HG03196 (cell line): ENCODE measurements at regions not wholly inside any gene's neighbourhood (a gene's known extent, or its start where the extent isn't known, plus 50 kb on each side); places are given as distances from the start of the nearest gene placed in this dataset.

ENCODE experiments used
- ATAC-seq: cut with Tn5 transposase; IDR thresholded peaks from one replicate; pipeline ENCODE4 v1.9.1; 2021; ENCODE audit not compliant: unreplicated experiment

- ATAC-seq, result no peak
These were observed 80.2 kb upstream of the GPC1 start for GRCh38 chr2:240355001-240355891.

GRCh38 chr2:240355962-240356361, 79.5 kb upstream of the GPC1 start:
- ATAC-seq, result no peak

DNA sequence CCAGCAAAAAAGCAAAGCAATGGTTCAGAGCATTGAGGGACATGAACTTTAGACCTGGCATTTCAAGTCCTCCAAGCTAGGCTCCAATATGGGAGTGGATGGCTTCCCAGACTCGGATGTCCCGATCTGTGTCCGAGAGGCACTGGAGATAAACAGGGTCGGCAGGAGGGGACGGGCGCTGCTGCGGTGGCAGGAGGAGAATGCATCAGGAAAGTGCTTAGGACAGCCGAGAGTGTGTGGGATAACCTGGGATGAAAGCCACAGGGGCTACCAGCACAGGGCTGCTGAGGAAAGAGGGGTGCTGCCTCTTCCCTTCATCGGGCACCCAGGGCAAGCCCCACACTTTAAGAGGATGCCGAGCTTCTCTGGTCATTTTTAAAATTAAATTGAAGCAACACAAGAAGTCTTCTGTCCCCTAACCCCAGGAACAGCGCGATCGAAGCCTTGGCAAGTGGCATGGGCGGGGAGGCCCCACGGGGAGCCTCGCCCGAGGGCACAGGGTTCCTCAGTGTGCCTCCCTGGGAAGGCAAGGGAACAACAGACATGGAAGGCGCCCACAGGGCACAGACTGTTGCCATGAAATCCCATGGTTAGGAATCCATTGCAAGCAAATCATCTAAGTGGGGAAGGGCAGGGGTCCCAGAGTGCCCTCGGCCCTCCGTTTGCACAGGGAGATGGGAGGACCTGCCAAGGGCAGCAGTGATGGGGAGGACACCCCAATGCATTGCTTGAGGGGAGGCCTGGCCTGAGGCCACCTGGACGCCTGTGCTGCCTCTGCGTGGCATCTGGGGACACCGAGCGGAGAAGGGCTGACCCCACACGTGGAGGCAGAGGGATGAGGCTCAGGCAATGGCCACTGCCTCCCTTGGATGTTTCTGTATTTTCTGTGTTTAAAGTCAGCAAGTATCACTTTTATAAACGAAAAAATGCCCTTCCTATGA, 78.5 kb upstream of the GPC1 start:
- no peak for ATAC-seq

GRCh38 chr2:240357641-240358012, 77.8 kb upstream of the GPC1 start:
- ATAC-seq, result no peak

GRCh38 chr2:240358080-240358479, 77.4 kb upstream of the GPC1 start:
- no peak for ATAC-seq

DNA sequence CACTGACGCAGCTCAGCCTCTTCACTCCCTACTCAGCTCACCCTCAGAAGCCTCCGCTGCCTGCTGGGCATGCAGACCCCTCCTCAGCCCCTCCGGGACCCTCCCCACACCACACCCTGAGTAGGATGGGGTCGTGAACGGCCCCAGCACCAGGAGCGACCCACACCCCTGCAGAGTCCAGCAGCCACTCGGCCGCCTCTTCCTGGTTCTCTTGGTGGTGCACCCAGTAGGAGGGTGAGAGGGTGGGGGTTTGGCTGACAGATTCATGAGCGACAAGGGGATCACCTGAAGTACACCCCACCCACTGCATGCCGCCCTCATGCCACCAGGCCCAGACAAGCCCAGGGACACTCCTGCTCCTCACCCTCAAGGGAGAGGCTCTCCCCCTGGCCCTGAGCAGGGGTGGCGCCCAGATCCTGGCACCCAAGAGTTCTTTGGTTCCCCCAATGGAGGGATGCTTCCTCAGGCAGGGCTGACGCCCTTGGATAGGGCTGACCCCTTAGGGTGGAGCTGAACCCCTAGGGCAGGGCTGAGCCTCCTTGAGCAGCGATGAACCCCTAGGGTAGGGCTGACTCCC, 76.6 kb upstream of the GPC1 start:
- ATAC-seq, result no peak

DNA sequence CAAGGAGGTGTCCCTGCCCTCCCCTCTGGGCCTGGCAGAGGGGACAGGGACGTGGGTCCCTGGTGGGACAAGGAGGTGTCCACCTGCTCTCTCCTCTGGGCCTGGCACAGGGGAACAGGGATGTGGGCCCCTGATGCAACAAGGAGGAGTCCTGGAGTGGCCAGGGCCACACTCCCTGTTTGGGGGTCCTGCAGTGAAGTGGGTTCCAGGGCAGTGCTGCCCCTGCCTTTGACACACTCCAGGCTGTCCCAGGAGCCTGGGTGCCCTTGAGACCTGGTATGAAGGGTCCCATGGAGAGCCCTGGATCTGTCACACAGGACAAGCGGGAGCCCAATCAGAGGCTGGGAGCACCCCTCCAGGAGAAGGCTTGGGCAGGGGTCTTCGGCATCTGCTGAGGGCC, 75.8 kb upstream of the GPC1 start:
- no peak for ATAC-seq

DNA sequence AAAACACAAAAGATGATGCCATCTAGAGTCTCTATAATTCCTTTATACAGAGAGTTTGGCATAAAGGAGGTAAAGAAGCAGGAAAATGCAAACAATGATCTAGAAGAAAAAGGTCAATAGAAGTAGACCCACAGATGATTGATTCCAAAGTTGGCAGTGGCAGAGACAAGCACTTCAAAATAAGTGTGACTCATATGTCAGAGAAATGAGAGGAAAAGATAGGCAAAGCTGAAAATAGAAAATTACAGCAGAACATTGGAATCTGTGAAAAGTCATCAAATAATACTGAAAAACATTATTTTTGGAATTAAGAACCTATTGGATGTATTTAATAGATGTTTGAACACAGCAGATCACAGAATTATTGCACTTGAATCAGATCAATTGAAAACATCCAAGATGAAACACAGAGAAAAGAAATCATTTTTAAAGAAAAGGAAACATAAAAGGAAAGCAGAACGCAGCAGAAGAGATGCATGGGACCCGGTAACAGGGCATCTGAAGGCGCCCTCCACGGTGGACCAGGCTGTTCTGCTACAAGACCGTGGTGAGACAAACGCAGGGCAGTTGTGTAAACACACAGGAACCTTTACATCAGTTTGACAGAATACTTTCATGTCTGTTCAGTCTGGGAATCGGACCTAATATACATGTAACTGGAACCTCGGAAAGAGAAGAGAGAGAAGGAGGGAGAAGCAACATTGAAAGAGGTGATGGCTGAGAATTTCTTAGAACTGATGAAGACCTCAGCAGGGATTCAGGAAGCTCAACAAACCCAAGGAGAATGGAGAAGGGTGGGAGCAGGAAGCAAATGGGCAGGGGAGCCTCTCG, 74.6 kb upstream of the GPC1 start:
- ATAC-seq, result no peak

- ATAC-seq, result no peak
These were observed 73.2 kb upstream of the GPC1 start for GRCh38 chr2:240362216-240362755.

DNA sequence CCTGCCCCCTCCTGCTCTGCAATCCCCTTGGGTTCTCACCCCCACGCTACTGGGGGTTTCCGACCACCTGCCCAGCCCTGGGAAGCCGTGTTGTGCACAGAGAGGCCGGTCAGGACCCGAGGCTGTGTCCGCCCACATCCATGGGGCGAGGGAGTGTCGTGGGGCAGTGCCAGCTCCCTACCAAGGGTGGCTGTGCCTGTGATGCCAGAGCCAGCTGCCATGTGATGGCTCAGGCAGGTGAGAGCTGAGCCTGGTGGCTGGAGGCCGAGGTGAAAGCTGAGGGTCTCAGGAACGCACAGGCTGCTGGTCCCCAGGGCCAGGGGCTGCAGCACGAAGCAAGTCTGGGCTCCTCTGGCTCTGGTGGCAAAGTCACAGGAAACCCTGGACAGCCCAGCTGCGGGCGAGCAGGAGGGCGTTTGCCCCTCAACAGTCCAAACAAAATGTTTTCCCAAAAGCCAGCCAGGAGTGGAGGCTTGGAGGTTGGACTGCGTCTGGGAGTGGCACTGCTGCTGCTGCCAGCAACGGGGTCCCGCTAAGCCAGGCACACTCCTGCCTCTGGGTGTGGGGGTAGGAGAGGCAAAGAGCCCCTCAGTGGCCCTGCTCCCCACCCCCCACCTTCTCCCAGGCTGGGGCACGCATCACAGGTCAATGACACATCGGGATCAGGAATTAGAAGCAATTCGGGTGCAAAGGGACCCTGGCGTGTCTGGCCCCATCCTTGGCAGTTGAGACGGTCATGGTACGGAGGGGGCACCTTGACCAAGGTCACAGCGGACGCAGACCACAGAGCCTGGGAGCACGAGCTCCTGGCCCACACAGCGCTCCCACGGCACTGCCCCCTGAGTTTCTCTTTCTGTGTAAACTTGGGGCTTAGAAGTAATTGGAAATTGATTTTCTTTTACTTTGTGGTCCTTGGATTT, 72.4 kb upstream of the GPC1 start:
- no peak for ATAC-seq

DNA sequence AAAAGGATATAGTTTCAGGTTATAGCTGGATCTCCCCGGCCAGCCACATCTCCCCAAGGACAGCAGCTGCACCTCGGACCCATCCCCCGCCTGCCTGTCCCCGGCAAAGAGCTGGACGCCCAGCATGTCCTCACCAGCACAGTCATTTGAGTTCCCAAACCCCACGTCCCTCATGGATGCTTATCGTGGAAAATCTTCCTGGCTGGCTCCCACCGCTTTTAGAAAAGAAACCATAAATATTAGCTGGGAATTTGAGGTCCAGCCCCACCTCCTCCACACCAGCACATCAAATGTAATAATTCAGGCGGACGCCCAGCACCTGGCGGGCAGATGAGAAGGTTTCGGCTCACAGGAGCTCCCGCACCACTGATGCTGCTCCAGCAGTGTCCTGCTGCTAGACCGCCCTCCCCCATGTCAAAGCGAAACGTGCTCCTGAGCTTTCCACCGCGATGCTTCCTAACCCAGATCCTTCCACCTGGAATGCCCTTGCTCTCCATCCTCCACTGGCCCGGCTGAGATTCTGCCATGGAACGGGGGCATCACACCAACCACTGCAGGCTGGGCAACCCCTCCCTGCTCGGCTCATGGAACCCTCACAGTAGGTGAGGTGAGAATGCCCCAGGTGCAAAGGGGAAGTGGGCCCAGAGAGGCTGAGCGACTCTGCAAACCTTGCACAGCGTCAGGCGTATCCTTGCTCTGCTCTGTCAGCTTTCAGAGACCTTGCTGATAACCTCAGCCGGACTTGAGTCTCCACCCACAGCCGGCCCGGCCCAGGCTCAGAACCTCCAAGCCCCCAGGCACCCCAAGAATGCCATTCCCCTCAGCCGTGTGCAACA, 71.5 kb upstream of the GPC1 start:
- no peak for ATAC-seq

DNA sequence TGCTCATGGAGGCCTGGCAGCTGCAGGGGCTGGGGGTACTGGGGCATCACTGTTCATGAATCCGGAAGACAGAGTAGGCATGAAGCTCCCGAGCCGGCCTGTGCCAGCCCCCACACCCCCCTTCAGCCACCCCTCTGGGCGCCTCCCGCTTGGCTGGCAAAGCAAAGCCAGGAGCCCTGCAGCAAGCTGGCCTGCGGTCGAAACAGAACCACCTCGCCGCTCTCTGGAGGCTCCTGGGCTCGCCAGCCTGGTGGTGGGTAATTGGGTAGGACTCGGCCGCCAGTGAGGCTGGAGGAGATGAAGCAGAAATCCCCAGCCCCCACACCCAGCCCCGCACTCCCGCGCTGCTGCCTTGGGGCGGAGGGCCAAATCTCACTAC, 70.9 kb upstream of the GPC1 start:
- ATAC-seq, result no peak

GRCh38 chr2:240364961-240365775, 70.3 kb upstream of the GPC1 start:
- ATAC-seq, result no peak

GRCh38 chr2:240365971-240366471, 69.4 kb upstream of the GPC1 start:
- no peak for ATAC-seq

- ATAC-seq, result no peak
These were observed 68.6 kb upstream of the GPC1 start for GRCh38 chr2:240366901-240367300.

DNA sequence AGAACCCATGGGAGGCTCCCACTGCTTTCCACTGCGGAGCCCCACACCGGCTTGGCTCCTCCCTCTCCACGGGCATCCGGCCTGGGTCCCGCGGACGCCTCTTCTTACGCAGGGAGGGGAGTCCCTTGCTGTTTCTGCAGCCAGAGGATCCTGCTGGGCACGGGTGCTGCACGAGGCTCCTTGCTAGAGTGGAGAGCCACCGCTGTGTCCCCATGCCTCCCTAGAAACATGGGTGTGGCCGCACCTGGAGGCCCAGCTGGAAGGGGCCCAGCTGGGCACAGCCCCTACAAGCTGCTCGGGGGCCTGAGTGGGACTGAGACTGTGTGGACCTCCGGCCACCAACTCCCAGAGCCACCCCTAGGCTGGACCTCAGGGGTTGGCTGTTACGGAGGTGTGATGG, 67.7 kb upstream of the GPC1 start:
- ATAC-seq, result no peak

DNA sequence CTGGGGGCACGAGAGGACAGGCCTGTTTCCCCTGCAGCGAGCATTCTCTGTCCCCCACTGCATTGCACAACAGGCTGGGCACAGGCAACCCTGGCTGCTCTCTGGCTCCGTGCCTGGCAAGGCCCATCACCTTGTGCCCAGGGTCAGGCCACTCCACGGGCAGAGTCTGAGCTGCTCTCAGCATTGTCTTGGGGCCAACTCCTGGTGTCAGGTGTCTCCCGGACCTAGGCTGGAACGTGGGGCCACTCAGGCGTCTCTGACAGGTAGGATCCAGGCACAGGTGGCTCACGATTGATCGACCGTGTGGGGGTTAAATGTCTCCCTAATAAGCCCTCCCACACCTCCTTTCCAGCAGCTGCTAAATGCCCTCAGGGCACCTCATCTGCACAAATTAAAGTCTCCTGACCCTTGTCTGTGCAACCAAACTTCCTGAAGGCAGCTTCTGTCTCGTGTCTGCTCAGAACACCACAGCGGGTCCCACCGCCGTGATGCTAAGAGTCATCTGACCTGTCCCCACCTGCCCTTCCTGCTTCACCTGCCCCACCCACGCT, 66.6 kb upstream of the GPC1 start:
- ATAC-seq, result no peak
